ENCODE measurements at regions not wholly inside any gene's neighbourhood (a gene's known extent, or its start where the extent isn't known, plus 50 kb on each side); places are given as distances from the start of the nearest gene placed in this dataset.

GRCh38 chr6:144673807-144674206 is 388.7 kb downstream of the UTRN start:
- TF ChIP-seq CTCF (IDR thresholded peaks at IDR 0.05) (no peak), ZFX (IDR thresholded peaks at IDR 0.05; ENCODE audit: borderline replicate concordance) (no peak)

All from 22Rv1 (cell line).